ENCODE measurements at regions not wholly inside any gene's neighbourhood (a gene's known extent, or its start where the extent isn't known, plus 50 kb on each side); places are given as distances from the start of the nearest gene placed in this dataset.

DNA sequence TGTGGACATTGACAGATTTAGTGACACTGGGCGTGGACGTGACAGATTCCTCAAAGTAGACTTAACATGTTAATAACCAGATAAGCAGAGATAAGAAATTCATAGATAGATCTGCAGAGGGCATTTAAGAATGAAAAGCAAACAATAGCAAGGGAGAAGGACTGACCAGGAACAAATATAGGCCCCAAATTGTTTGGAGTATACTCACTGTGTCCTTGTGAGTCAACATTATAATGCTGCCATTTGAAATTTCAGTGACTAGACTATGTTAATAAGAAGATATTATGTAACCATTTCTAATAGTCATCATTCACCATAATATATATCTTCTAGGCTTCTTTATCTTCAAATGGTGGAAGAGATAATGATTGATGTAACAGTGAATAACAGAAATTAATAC is 78.1 kb upstream of the SLC38A11 start:
- no peak for DNase-seq

DNA sequence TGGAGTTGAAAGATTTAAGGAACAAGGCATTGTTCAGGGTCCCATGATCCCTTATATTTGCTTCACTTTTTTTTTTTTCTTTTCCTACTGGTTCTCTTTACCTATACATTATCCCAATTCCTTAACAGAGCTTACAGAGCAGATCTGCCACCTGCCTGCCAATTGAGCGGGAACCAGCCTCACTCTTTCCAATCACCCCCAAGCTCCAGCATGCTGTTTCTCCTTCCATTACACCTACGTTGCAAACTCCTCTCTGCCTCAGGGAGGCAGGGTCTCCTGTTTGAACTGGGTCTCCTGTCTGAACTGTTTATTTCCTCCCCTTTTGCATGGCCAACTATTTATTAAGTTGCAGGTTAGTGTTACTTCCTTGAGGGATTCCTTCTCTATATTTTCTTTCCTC is 77.2 kb upstream of the SLC38A11 start:
- no peak for DNase-seq

DNA sequence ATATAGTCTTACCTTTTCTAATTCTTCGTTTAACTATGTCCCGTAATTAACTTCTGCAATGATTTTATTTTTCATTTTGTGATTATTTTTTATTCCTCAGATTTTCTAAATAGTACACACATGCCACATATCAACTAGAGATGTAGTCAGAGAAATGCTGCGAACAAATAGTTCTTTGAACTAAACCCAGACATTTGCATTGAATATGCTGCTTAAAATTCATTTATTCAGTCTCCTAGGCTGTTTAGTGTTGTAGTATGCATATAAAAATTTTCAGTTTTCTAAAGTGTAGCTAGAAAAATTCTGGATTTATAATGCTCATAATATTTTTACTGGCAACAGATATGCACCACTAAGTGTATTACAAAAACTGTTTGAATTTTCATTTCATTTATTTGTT is 68.9 kb upstream of the SLC38A11 start:
- DNase-seq, result no peak

DNA sequence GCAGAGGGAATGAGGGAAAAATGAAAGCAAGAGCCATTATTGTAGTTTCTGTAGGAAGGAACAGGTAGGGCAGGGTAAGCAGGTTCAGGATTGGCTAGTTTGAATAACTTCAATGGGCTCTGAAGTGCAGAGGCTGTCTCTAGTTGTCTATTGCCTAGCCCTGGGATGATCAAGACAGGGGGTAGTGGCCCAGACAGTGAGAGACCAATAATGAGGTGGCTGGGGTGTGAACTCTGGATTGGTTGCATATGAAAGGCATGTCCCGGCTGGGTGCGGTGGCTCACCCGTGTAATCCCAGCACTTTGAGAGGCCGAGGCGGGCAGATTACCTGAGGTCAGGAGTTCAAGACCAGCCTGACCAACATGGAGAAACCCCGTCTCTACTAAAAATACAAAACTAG is 67.5 kb upstream of the SLC38A11 start:
- no peak for DNase-seq

DNA sequence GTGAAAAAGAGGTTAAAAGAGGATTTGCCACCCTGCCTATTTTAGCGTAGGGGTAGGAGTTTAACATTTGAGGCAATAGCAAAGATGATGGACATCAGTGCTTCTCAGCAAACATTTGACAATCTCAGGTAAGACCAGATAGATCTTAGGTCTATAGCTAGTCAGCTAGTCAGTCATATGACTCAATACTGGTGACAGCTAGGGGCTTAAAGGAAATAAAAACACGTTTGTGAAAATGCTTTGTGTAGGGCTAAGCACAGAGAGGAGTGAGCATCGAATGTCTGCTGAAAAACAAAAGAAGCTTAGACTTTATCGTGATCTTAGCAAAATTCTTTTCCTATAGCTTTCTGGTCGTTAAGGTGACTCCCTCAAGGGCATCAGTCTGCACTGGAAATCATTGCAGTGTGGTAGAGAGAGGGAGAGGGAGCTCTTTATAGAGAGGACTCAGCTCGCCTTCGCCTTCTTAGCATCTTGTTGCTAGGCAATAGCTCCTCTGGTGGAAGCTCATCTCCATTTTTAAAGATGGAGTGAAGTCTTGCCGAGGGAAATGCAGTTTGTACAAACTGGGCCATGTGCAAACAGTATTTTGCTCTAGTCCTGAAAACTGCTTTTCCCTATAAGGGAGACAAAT is 62.8 kb upstream of the SLC38A11 start:
- no peak for DNase-seq

DNA sequence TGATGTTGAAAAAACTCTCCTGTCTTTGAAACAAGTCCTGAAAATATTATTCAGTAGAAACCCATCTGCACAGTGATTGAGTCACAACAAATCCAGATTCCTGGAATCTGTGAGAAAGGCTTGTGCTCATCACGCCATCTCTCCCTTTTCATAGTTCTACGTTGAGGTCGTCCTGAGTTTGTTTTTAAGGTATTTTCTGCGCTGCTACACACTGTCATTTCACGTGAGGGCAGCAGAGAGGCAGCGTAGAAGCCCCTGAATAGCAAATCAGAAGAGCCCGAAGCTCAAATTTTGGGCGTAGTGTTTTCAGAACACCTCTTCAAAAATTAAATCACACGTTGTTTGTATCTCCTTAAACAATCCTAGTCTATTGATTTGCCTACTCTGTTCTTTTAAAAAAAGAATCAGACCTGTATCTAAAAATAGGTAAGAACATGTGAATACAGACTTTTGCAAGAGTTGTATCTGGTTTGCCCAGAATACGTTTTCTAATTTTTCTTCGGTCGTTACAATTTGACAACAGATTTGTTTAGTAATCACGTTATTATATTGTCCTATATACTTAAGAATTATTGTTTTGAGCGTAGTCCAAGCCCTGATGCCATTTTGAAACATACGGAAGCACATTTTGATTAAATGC is 61.6 kb upstream of the SLC38A11 start:
- DNase-seq, result peak in 1 of 2 donors; percentile 9

DNA sequence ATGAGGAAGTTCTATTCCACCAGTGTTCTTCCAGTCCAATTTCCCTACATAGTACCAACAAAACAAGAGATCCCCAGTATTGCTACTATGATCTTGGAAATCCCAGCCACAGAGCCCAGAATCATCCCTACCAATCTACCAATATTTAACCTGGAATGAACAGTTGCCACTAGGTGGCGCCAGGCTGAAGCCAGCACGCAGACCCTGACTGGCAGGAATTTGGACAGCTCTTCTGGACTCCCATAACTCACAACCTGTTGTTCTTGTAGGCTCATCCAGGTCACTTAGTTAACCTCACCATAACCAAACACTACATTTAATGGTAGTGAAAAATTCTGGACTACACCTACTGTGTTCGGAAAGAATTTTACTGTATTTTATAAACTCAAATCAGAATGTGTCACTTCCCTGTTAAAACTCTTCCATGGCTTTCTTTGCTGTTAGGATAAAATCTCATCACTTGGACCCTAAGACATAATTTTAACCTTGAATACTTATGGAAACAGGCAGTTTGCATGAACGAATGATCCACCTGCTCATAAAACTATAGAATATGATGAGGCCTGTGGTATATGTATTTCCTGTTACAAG is 59.8 kb upstream of the SLC38A11 start:
- peak; percentile 58 to 59 for DNase-seq

DNA sequence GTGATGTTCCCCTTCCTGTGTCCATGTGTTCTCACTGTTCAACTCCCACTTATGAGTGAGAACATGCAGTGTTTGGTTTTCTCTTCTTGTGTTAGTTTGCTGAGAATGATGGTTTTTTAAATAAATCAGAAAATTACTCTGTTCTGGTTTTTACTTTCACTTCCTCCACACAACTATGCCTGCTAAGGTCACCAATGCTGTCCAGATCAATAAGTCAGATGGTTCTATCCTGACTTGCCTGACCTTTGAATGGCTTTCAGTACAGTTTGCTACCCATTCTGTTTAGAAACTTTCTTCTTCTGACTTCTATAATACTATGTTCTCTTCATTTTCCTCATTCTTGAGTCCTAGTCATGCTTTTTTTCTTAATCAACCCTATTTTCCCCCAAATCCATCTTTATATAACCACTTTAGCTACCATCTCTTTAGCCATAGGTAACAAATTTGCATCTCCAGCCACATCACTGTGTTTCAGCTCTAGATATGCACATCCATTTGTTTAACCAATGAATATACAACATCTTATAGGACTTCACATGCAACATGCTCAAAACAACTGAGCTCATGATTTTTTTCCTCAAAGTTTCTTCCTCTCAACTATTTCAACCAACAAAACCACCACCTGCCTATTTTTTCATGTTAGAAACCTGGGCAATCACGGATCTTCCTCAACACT is 58.8 kb upstream of the SLC38A11 start:
- DNase-seq, result no peak

DNA sequence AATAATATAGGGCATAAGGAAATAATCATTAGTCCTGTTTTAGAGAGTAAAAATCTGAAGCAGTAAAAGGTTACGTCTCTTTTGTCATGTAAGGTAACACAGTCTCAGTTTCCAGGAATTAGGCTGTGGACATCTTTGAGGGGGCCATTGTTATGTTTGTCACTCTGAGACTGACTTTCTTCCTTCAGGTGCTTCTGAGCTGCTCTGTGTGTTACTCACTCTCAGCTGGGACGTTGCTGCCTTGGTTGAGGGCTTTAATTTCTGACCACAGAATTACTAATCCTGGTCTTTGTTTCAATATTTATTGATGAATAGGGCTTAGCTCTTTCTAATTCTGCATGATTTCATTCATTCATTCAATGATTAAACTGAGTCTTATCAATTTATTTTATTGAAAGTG is 55.9 kb upstream of the SLC38A11 start:
- DNase-seq, result no peak

DNA sequence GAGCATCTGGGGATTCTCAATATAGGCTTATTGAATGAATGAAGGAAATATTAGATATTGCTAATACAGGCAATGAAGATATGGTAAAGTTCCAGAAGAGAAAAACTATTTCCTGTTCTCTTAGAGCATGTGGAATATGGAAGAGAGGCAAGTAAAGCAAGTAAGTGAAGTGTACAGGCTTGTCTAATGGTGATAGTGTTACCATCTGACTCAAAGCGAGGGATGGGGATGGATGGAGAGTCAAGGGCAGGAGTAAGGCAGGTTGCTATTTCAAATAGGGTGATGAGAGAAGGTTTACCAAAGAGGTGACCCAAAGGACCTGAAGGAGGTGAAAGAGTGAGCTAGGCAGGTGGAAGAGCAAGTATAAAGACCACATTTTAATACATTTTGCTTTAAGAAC is 55.2 kb upstream of the SLC38A11 start:
- DNase-seq, result no peak

DNA sequence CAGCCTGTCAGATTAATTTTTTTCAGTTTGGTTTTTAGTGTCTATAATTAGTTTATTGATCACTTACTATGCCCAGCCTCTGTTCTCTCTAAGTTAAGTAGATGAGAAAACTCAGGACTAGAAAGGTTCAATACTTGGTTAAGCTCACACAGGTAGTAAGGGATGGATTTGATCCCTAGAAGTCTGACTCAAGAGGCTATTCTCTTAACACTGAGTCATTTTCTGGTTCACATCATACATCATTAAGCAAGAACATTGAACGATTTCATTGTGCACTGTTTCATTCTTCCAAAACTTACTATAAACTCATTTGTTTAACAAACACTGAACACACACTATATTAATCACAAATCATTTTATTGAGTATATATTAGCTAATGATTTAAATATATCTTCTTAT is 54.1 kb upstream of the SLC38A11 start:
- no peak for DNase-seq

DNA sequence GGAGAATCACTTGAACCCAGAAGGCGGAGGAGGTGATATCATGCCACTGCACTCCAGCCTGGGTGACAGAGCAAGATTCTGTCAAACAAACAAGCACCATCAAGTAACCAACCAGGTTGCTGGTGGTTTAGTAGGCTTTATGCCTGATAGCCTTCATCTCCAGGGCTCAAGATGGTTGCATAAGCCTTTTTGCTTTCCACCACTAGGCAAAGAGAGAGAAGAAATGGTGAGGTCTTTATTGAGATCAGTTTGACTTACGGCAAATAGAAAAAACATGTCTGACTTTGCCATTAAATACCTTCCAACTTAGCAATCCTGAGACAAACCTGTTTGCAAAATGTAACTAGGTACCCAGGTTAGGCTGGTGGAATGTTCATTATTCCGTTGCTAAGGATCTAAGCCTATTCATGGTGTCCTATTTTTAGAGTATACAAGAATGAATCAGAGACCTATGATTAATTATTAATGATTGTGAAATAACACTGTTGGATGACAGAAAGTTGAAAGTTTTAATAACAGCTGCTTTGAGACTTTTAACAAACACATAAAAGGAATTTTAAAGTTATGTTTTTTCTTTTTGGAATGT is 53.5 kb upstream of the SLC38A11 start:
- no peak for DNase-seq

DNA sequence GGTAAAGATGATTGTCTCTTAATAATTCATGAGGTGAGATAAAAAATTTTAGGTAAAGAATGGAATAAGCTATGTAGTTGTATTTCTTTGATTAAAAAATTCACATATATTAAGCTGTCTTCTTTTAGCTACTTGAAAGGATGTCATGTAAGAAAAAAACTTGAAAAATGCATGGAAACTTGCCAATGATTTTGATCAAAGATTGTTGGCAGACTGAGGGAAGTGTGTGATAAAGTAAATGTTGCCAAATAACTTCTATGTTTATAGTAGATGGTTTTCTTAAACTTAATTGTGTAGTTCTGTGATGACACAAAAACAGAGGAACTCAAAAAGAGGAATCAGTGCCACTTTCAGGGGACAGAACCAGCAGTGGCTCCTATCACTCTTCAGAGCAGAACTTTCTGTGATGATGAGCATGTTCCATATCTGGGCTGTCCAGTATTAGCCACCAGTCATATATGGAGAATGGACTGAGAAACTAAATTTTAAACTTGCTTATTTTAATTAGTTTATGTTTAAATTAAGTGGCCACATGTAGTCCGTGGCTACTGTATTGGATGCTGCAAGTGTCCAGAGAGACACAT is 51.9 kb upstream of the SLC38A11 start:
- no peak for DNase-seq
